RWPE2 (cell line): ENCODE measurements at regions not wholly inside any gene's neighbourhood (a gene's known extent, or its start where the extent isn't known, plus 50 kb on each side); places are given as distances from the start of the nearest gene placed in this dataset.

Source experiments
- ATAC-seq: fragments of 200-7000 bp; cut with Tn5 transposase; 3 replicates; pipeline ENCODE4 v1.9.1; 2021; ENCODE audit warnings: low read depth
- DNase-seq: peaks from one replicate; pipeline ENCODE4 v3.0.0-alpha.2; 2020; ENCODE audit warnings: low spot score
- H3K27ac ChIP-seq: fragments of 450-650 bp; 2 replicates; pipeline ENCODE4 v1.5.1; 2017; ENCODE audit warnings: mild to moderate bottlenecking; ENCODE audit not compliant: poor library complexity, severe bottlenecking
- H3K27me3 ChIP-seq: fragments of 250-450 bp; sonication (Bioruptor Pico); 2 replicates; pipeline ENCODE4 v1.5.1; 2021; ENCODE audit warnings: mild to moderate bottlenecking, moderate library complexity; ENCODE audit not compliant: insufficient read depth, poor library complexity, severe bottlenecking
- H3K36me3 ChIP-seq: fragments of 250-450 bp; sonication (Bioruptor Pico); 2 replicates; pipeline ENCODE4 v1.5.1; 2020; ENCODE audit warnings: low read depth, mild to moderate bottlenecking, moderate library complexity
- H3K4me1 ChIP-seq: fragments of 250-450 bp; sonication (Bioruptor Pico); 2 replicates; pipeline ENCODE4 v1.5.1; 2021; ENCODE audit warnings: mild to moderate bottlenecking, moderate library complexity; ENCODE audit not compliant: insufficient read depth, poor library complexity, severe bottlenecking
- H3K4me3 ChIP-seq: fragments of 250-450 bp; sonication (Bioruptor Pico); 2 replicates; pipeline ENCODE4 v1.5.1; 2021; ENCODE audit warnings: mild to moderate bottlenecking, moderate library complexity; ENCODE audit not compliant: severe bottlenecking
- H3K9me3 ChIP-seq: fragments of 250-450 bp; sonication (Bioruptor Pico); 2 replicates; pipeline ENCODE4 v1.5.1; 2021; ENCODE audit warnings: mild to moderate bottlenecking, moderate library complexity; ENCODE audit not compliant: severe bottlenecking
- CTCF ChIP-seq: fragments of 450-650 bp; IDR thresholded peaks from one replicate; pipeline ENCODE4 v1.5.1; 2017; ENCODE audit warnings: mild to moderate bottlenecking, moderate library complexity; ENCODE audit not compliant: poor library complexity, severe bottlenecking

- no peak for DNase-seq
- no peak for TF ChIP-seq CTCF
- H3K27ac ChIP-seq, result no peak overlapping the region
These were observed 179.2 kb upstream of the ARHGAP20 start for GRCh38 chr11:110891411-110891810.

GRCh38 chr11:110890995-110891394, 178.8 kb upstream of the ARHGAP20 start:
- Histone ChIP-seq H3K4me3 (no peak overlapping the region), H3K27ac (no peak overlapping the region), H3K36me3 (no peaks in the 10 kb centered on the region), H3K4me1 (no peaks in the 10 kb centered on the region), H3K9me3 (no peaks in the 10 kb centered on the region), H3K27me3 (peaks cover 6% of the 10 kb centered on the region)
- ATAC-seq (no peak), DNase-seq (no peak)
- no peak for TF ChIP-seq CTCF

More at GRCh38 chr11:110891411-110891810, 179.2 kb upstream of the ARHGAP20 start:
- no peaks in the 10 kb centered on the region for H3K36me3 ChIP-seq
- H3K27me3 ChIP-seq, result peaks cover 6% of the 10 kb centered on the region
- no peaks in the 10 kb centered on the region for H3K9me3 ChIP-seq
- no peak for ATAC-seq
- H3K4me1 ChIP-seq, result no peaks in the 10 kb centered on the region
- H3K4me3 ChIP-seq, result no peak overlapping the region

GRCh38 chr11:110886288-110886970, 174.2 kb upstream of the ARHGAP20 start:
- Histone ChIP-seq H3K27ac (no peak overlapping the region), H3K4me1 (no peaks in the 10 kb centered on the region), H3K4me3 (no peak overlapping the region), H3K36me3 (no peaks in the 10 kb centered on the region), H3K9me3 (no peaks in the 10 kb centered on the region), H3K27me3 (no peaks in the 10 kb centered on the region)
- ATAC-seq (no peak), DNase-seq (no peak)
- no peak for TF ChIP-seq CTCF

GRCh38 chr11:110883256-110883655, 171.0 kb upstream of the ARHGAP20 start:
- no peak overlapping the region for H3K27ac ChIP-seq
- H3K9me3 ChIP-seq, result no peaks in the 10 kb centered on the region
- ATAC-seq (no peak), DNase-seq (no peak)
- H3K4me1 ChIP-seq, result no peaks in the 10 kb centered on the region
- H3K4me3 ChIP-seq, result no peak overlapping the region
- no peaks in the 10 kb centered on the region for H3K27me3 ChIP-seq
- no peaks in the 10 kb centered on the region for H3K36me3 ChIP-seq
- no peak for TF ChIP-seq CTCF

- ATAC-seq, result no peak
- no peak for DNase-seq
- Histone ChIP-seq H3K27me3 (no peaks in the 10 kb centered on the region), H3K27ac (no peak overlapping the region), H3K36me3 (no peaks in the 10 kb centered on the region), H3K4me3 (no peak overlapping the region), H3K4me1 (no peaks in the 10 kb centered on the region), H3K9me3 (no peaks in the 10 kb centered on the region)
- no peak for TF ChIP-seq CTCF
These were observed 166.3 kb upstream of the ARHGAP20 start for GRCh38 chr11:110878513-110878912.
